Vagina (tissue), 2 donors: ENCODE measurements at regions not wholly inside any gene's neighbourhood (a gene's known extent, or its start where the extent isn't known, plus 50 kb on each side); places are given as distances from the start of the nearest gene placed in this dataset.

ENCODE experiments used
- POLR2A ChIP-seq, 2 donors: fragments of 450-650 bp; IDR thresholded peaks; one replicate each; pipeline ENCODE4 v1.6.1; 2017; ENCODE audit warnings: antibody characterized with exemption in 2 of 2, mild to moderate bottlenecking in 2 of 2, moderate library complexity in 2 of 2
- POLR2AphosphoS5 ChIP-seq, 2 donors: sonication (generic); formaldehyde crosslinking; IDR thresholded peaks; one replicate each; pipeline ENCODE4 v1.9.0; 2017; ENCODE audit warnings: antibody characterized with exemption in 2 of 2, mild to moderate bottlenecking in 2 of 2, low read depth in 1 of 2; ENCODE audit not compliant: insufficient read depth in 1 of 2
- TF ChIP-seq, protein P1 (sequence below), 3 experiments: fragments of 450-650 bp in 2 of 3; fragments of 200-600 bp in 1 of 3; sonication (generic) in 1 of 3; IDR thresholded peaks; one replicate each; pipeline ENCODE4 v1.5.1; 2017 to 2019; ENCODE audit warnings: antibody characterized with exemption in 3 of 3, mild to moderate bottlenecking in 2 of 3, moderate library complexity in 2 of 3

DNA sequence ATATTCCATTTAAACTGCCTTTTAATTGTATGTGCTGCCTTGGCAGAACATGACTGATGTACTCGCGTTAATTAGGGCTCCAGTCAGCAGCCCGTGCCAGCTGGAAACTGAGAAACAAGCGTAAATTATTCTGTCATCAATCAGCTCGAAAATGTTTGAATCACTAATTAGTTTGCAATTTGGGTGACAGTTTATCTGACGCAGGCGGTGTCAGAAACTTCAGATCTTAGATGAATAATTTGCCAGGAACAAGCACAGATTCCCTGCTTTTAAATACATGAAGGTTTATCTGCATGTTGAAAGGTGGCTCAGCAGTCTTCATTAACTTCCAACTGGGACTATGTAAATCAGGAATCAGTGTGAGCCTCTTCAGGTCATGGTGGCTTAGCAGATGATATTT, 176.0 kb upstream of the TLE4 start:
- TF ChIP-seq, protein P1, sequence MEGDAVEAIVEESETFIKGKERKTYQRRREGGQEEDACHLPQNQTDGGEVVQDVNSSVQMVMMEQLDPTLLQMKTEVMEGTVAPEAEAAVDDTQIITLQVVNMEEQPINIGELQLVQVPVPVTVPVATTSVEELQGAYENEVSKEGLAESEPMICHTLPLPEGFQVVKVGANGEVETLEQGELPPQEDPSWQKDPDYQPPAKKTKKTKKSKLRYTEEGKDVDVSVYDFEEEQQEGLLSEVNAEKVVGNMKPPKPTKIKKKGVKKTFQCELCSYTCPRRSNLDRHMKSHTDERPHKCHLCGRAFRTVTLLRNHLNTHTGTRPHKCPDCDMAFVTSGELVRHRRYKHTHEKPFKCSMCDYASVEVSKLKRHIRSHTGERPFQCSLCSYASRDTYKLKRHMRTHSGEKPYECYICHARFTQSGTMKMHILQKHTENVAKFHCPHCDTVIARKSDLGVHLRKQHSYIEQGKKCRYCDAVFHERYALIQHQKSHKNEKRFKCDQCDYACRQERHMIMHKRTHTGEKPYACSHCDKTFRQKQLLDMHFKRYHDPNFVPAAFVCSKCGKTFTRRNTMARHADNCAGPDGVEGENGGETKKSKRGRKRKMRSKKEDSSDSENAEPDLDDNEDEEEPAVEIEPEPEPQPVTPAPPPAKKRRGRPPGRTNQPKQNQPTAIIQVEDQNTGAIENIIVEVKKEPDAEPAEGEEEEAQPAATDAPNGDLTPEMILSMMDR (IDR thresholded peaks at IDR 0.05): no peak
- no peak for TF ChIP-seq POLR2AphosphoS5 (IDR thresholded peaks at IDR 0.05; ENCODE audit: insufficient read depth in 1 of 2, low read depth in 1 of 2)
- TF ChIP-seq POLR2A (IDR thresholded peaks at IDR 0.05): no peak
